ACHN (cell line): ENCODE measurements at regions not wholly inside any gene's neighbourhood (a gene's known extent, or its start where the extent isn't known, plus 50 kb on each side); places are given as distances from the start of the nearest gene placed in this dataset.
"Not testable (repeated sequence)": the region's sequence is repeated elsewhere in the genome, so short reads cannot be mapped to it uniquely, and the experiment has no call there.

Experiments used
- DNase-seq: peaks from one replicate; pipeline ENCODE4 v3.0.0-alpha.2; 2015
- in situ Hi-C: cut with HindIII; loops from 2 replicates; pipeline ENCODE4 v1.10.0; 2017; ENCODE audit warnings: low sequenced_read_pairs, low pct_ligation_motif_present, low pct_unique_long_range_greater_than_20kb

- in situ Hi-C loops = no loop called here
- no peak for DNase-seq
Measured at GRCh38 chr3:76525726-76526125, 514.2 kb upstream of the ROBO2 start.

- in situ Hi-C loops = no loop called here
- DNase-seq = no peak
Measured at GRCh38 chr3:76527773-76528172, 512.1 kb upstream of the ROBO2 start.

GRCh38 chr3:76532158-76532822, 507.6 kb upstream of the ROBO2 start:
- in situ Hi-C loops = no loop called here

GRCh38 chr3:76533710-76534109, 506.2 kb upstream of the ROBO2 start:
- DNase-seq, in situ Hi-C loops: not testable (repeated sequence)

More at GRCh38 chr3:76532158-76532822, 507.6 kb upstream of the ROBO2 start:
- DNase-seq = no peak

GRCh38 chr3:76537857-76538256, 502.0 kb upstream of the ROBO2 start:
- in situ Hi-C loops, DNase-seq: not testable (repeated sequence)

GRCh38 chr3:76547674-76548073, 492.2 kb upstream of the ROBO2 start:
- in situ Hi-C loops = no loop called here
- DNase-seq = no peak

- DNase-seq = no peak
- in situ Hi-C loops = no loop called here
Measured at GRCh38 chr3:76550522-76551201, 489.2 kb upstream of the ROBO2 start.

- DNase-seq = no peak
- in situ Hi-C loops = no loop called here
Measured at GRCh38 chr3:76551739-76552138, 488.2 kb upstream of the ROBO2 start.

- in situ Hi-C loops = no loop called here
- no peak for DNase-seq
Measured at GRCh38 chr3:76552653-76553052, 487.2 kb upstream of the ROBO2 start.

- in situ Hi-C loops = no loop called here
- DNase-seq = no peak
Measured at GRCh38 chr3:76554707-76555106, 485.2 kb upstream of the ROBO2 start.

GRCh38 chr3:76561494-76562236, 478.2 kb upstream of the ROBO2 start:
- in situ Hi-C loops = no loop called here
- DNase-seq = no peak

- no peak for DNase-seq
- in situ Hi-C loops = no loop called here
Measured at GRCh38 chr3:76565496-76566210, 474.2 kb upstream of the ROBO2 start.

GRCh38 chr3:76566211-76566534, 473.7 kb upstream of the ROBO2 start:
- in situ Hi-C loops = no loop called here

GRCh38 chr3:76566904-76567303, 473.0 kb upstream of the ROBO2 start:
- in situ Hi-C loops = no loop called here
- no peak for DNase-seq

More at GRCh38 chr3:76566211-76566534, 473.7 kb upstream of the ROBO2 start:
- DNase-seq = no peak

GRCh38 chr3:76570436-76571057, 469.4 kb upstream of the ROBO2 start:
- DNase-seq = peak; percentile 31
- in situ Hi-C loops = no loop called here

- no peak for DNase-seq
- in situ Hi-C loops = no loop called here
Measured at GRCh38 chr3:76576201-76576600, 463.7 kb upstream of the ROBO2 start.

GRCh38 chr3:76582098-76582497, 457.8 kb upstream of the ROBO2 start:
- DNase-seq = no peak

GRCh38 chr3:76582632-76583378, 457.1 kb upstream of the ROBO2 start:
- no peak for DNase-seq
- in situ Hi-C loops = no loop called here

More at GRCh38 chr3:76582098-76582497, 457.8 kb upstream of the ROBO2 start:
- in situ Hi-C loops = no loop called here
